K562 (cell line): ENCODE measurements at regions not wholly inside any gene's neighbourhood (a gene's known extent, or its start where the extent isn't known, plus 50 kb on each side); places are given as distances from the start of the nearest gene placed in this dataset.

ENCODE experiments used
- ETS2 ChIP-seq: IDR thresholded peaks from 2 replicates; pipeline ENCODE4 v1.6.1; 2016; ENCODE audit warnings: borderline replicate concordance, missing genetic modification characterization, mild to moderate bottlenecking, moderate library complexity, missing compliant biosample characterization; ENCODE audit not compliant: poor library complexity, severe bottlenecking
- GABPB1 ChIP-seq: sonication (generic); formaldehyde crosslinking; IDR thresholded peaks from 2 replicates; pipeline ENCODE4 v1.8.0; 2022; ENCODE audit warnings: mild to moderate bottlenecking, missing genetic modification reagents
- KLF1 ChIP-seq: fragments of 450-650 bp; IDR thresholded peaks from 2 replicates; pipeline ENCODE4 v1.6.1; 2016; ENCODE audit warnings: missing genetic modification characterization, missing compliant biosample characterization
- NCOA1 ChIP-seq: fragments of 450-650 bp; IDR thresholded peaks from 2 replicates; pipeline ENCODE4 v1.6.1; 2016; ENCODE audit warnings: low read depth
- SIN3A ChIP-seq, 2 experiments: fragments of 150-350 bp in 1 of 2; IDR thresholded peaks; 2 replicates each; pipeline ENCODE4 v1.6.1; 2011 to 2016; ENCODE audit warnings: borderline replicate concordance in 2 of 2, low read depth in 2 of 2, low read length in 2 of 2, mild to moderate bottlenecking in 2 of 2, moderate library complexity in 2 of 2; ENCODE audit not compliant: control insufficient read depth in 1 of 2
- STAT6 ChIP-seq: sonication (generic); formaldehyde crosslinking; IDR thresholded peaks from 2 replicates; pipeline ENCODE4 v1.8.1; 2023; ENCODE audit warnings: mild to moderate bottlenecking, missing genetic modification reagents
- TCF3 ChIP-seq: sonication (generic); formaldehyde crosslinking; IDR thresholded peaks from 2 replicates; pipeline ENCODE4 v1.4.0; 2020; ENCODE audit warnings: mild to moderate bottlenecking, missing genetic modification reagents
- USF2 ChIP-seq: sonication (generic); formaldehyde crosslinking; IDR thresholded peaks from 2 replicates; pipeline ENCODE4 v1.5.0; 2020; ENCODE audit warnings: missing genetic modification reagents
- ZBTB43 ChIP-seq: sonication (generic); formaldehyde crosslinking; IDR thresholded peaks from 2 replicates; pipeline ENCODE4 v1.8.0; 2023; ENCODE audit warnings: mild to moderate bottlenecking, missing genetic modification reagents
- TF ChIP-seq, protein P1 (sequence below): sonication (generic); formaldehyde crosslinking; IDR thresholded peaks from 2 replicates; pipeline ENCODE4 v1.8.0; 2022; ENCODE audit warnings: mild to moderate bottlenecking, missing genetic modification reagents
- TF ChIP-seq, protein P2 (sequence below): fragments of 250-450 bp; sonication (Bioruptor Pico); IDR thresholded peaks from 2 replicates; pipeline ENCODE4 v1.5.0; 2020; ENCODE audit warnings: mild to moderate bottlenecking, borderline replicate concordance
- TF ChIP-seq, protein P3 (sequence below), 3 experiments: IDR thresholded peaks in 2 of 3; conservative IDR thresholded peaks in 1 of 3; 2 replicates each; pipeline ENCODE4 v1.5.1; 2011 to 2012; ENCODE audit warnings: low read length in 3 of 3, mild to moderate bottlenecking in 3 of 3, control low read depth in 2 of 3, improper control_type of control experiment in 1 of 3, inconsistent platforms in 1 of 3, low read depth in 1 of 3, mixed read lengths in 1 of 3, moderate library complexity in 1 of 3; ENCODE audit not compliant: insufficient read depth in 2 of 3

DNA sequence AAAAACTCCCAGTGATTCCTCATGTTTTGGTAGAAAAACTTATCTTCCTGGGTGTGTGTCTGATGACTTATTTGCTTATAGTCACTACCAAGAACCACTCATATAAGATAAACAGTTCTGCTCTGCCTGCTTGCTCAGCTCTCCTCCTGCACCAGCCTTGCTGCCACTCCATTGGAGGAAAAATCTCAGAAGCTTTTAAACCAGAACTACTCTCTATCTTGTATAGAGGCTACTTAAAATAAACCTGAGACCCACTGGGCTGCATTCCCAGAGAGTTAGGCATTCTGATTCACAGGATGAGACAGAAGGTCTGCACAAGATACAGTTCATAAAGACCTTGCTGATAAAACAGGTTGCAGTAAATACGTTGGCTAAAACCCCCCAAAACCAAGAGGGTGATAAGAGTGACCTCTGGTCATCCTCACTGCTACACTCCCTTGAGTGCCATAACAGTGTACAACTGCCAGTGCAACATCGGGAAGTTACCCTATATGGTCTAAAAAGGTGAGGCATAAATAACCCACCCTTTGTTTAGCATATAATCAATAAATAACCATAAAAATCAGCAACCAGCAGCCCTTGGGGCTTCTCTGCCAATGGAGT is 728.3 kb downstream of the EPHA7 start:
- TF ChIP-seq, protein P1, sequence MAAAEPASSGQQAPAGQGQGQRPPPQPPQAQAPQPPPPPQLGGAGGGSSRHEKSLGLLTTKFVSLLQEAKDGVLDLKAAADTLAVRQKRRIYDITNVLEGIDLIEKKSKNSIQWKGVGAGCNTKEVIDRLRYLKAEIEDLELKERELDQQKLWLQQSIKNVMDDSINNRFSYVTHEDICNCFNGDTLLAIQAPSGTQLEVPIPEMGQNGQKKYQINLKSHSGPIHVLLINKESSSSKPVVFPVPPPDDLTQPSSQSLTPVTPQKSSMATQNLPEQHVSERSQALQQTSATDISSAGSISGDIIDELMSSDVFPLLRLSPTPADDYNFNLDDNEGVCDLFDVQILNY (CRISPR knock-in tag) = no peak
- TF ChIP-seq KLF1 (tag) (no peak), ZBTB43 (CRISPR knock-in tag) (no peak), SIN3A (IDR thresholded peaks at IDR 0.05; ENCODE audit: borderline replicate concordance in 2 of 2, control insufficient read depth in 1 of 2, low read depth in 2 of 2, low read length in 2 of 2) (no peak), ETS2 (tag) (no peak), USF2 (CRISPR knock-in tag) (no peak), STAT6 (no peak), GABPB1 (no peak), TCF3 (CRISPR knock-in tag) (no peak), NCOA1 (no peak)
- TF ChIP-seq, protein P2, sequence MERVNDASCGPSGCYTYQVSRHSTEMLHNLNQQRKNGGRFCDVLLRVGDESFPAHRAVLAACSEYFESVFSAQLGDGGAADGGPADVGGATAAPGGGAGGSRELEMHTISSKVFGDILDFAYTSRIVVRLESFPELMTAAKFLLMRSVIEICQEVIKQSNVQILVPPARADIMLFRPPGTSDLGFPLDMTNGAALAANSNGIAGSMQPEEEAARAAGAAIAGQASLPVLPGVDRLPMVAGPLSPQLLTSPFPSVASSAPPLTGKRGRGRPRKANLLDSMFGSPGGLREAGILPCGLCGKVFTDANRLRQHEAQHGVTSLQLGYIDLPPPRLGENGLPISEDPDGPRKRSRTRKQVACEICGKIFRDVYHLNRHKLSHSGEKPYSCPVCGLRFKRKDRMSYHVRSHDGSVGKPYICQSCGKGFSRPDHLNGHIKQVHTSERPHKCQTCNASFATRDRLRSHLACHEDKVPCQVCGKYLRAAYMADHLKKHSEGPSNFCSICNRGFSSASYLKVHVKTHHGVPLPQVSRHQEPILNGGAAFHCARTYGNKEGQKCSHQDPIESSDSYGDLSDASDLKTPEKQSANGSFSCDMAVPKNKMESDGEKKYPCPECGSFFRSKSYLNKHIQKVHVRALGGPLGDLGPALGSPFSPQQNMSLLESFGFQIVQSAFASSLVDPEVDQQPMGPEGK = no peak
- TF ChIP-seq, protein P3, sequence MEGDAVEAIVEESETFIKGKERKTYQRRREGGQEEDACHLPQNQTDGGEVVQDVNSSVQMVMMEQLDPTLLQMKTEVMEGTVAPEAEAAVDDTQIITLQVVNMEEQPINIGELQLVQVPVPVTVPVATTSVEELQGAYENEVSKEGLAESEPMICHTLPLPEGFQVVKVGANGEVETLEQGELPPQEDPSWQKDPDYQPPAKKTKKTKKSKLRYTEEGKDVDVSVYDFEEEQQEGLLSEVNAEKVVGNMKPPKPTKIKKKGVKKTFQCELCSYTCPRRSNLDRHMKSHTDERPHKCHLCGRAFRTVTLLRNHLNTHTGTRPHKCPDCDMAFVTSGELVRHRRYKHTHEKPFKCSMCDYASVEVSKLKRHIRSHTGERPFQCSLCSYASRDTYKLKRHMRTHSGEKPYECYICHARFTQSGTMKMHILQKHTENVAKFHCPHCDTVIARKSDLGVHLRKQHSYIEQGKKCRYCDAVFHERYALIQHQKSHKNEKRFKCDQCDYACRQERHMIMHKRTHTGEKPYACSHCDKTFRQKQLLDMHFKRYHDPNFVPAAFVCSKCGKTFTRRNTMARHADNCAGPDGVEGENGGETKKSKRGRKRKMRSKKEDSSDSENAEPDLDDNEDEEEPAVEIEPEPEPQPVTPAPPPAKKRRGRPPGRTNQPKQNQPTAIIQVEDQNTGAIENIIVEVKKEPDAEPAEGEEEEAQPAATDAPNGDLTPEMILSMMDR (IDR thresholded peaks at IDR 0.05 in 2 of 3, conservative IDR thresholded peaks at IDR 0.05 in 1 of 3; ENCODE audit: insufficient read depth in 2 of 3, low read depth in 1 of 3, low read length in 3 of 3) = no peak
